ENCODE measurements at regions not wholly inside any gene's neighbourhood (a gene's known extent, or its start where the extent isn't known, plus 50 kb on each side); places are given as distances from the start of the nearest gene placed in this dataset.

GRCh38 chr15:39192979-39193560 is 387.8 kb upstream of the THBS1 start:
- peak overlapping the region; percentile 61 for H3K27ac Mint-ChIP-seq (ENCODE audit: unreplicated experiment)
- peaks cover 70% of the 10 kb centered on the region for H3K4me1 Mint-ChIP-seq (ENCODE audit: unreplicated experiment)
- no peaks in the 10 kb centered on the region for H3K36me3 Mint-ChIP-seq (ENCODE audit: unreplicated experiment)
- DNase-seq (ENCODE audit: extremely low spot score, unreplicated experiment), result no peak
- H3K9me3 Mint-ChIP-seq (ENCODE audit: unreplicated experiment), result no peaks in the 10 kb centered on the region
- no peaks in the 10 kb centered on the region for H3K27me3 Mint-ChIP-seq (ENCODE audit: unreplicated experiment)
- H3K4me3 Mint-ChIP-seq (ENCODE audit: unreplicated experiment), result no peak overlapping the region
- TF ChIP-seq, protein P1, sequence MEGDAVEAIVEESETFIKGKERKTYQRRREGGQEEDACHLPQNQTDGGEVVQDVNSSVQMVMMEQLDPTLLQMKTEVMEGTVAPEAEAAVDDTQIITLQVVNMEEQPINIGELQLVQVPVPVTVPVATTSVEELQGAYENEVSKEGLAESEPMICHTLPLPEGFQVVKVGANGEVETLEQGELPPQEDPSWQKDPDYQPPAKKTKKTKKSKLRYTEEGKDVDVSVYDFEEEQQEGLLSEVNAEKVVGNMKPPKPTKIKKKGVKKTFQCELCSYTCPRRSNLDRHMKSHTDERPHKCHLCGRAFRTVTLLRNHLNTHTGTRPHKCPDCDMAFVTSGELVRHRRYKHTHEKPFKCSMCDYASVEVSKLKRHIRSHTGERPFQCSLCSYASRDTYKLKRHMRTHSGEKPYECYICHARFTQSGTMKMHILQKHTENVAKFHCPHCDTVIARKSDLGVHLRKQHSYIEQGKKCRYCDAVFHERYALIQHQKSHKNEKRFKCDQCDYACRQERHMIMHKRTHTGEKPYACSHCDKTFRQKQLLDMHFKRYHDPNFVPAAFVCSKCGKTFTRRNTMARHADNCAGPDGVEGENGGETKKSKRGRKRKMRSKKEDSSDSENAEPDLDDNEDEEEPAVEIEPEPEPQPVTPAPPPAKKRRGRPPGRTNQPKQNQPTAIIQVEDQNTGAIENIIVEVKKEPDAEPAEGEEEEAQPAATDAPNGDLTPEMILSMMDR (IDR thresholded peaks at IDR 0.05), result no peak

DNA sequence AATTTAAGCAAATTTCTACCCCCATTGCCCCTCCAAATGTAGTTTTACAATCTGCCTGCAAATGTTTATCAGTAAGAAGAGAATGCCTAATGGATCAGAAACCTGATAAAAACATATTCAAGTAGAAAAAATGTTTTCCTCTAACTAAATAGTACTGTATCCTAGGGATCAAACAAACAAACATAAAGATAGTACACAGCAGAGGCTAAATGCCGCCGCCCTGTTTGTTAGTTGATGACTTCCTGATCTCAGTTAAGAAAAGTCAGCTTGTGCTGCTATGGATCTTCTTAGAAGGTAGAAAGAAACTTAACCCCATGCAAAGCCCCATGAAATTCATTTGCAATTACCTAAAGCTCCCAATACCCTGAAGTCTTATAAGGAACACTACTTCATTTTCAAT is 387.3 kb upstream of the THBS1 start:
- H3K27me3 Mint-ChIP-seq (ENCODE audit: unreplicated experiment), result no peaks in the 10 kb centered on the region
- peak overlapping the region; percentile 61 for H3K27ac Mint-ChIP-seq (ENCODE audit: unreplicated experiment)
- peaks cover 70% of the 10 kb centered on the region for H3K4me1 Mint-ChIP-seq (ENCODE audit: unreplicated experiment)
- no peaks in the 10 kb centered on the region for H3K9me3 Mint-ChIP-seq (ENCODE audit: unreplicated experiment)
- TF ChIP-seq, protein P1 (IDR thresholded peaks at IDR 0.05), result no peak
- no peak overlapping the region for H3K4me3 Mint-ChIP-seq (ENCODE audit: unreplicated experiment)
- no peak for DNase-seq (ENCODE audit: extremely low spot score, unreplicated experiment)
- H3K36me3 Mint-ChIP-seq (ENCODE audit: unreplicated experiment), result no peaks in the 10 kb centered on the region

DNA sequence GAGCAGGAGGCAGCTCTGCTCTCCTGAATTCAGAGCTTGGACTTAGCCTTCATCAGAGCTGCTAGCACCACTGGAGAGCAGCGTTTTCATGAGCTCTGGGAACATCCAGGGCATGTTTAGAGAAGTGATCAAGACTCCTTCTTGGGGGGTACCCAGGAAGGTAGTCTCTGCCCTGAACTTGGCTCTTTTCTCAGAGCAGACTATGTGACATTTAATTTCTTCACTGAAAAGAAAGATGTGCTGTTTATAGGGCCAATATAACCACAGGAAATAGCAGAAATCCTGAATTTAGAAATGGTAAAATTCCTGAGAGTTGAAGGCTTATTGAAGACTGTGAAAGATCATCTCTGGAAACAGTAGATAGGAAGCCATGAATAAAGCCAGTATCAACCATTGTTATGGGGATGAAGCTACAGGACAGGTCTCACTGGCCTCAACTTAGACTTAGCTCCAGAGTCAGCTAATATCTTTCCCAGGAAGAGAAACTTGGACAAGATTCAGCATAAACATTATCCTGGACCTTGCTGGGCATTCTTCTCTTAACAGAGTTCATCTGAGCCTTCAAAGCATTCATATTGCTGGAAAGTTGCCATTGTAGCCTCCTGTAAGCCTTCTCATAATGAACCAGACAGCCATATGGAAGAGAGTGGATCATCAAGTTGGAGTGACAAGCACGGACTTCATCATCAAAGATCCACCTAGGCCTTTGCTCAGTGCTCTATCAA is 386.6 kb upstream of the THBS1 start:
- peak overlapping the region; percentile 61 for H3K27ac Mint-ChIP-seq (ENCODE audit: unreplicated experiment)
- no peak overlapping the region for H3K4me3 Mint-ChIP-seq (ENCODE audit: unreplicated experiment)
- DNase-seq (ENCODE audit: extremely low spot score, unreplicated experiment), result no peak
- TF ChIP-seq, protein P1 (IDR thresholded peaks at IDR 0.05), result no peak
- H3K4me1 Mint-ChIP-seq (ENCODE audit: unreplicated experiment), result peaks cover 71% of the 10 kb centered on the region
- no peaks in the 10 kb centered on the region for H3K9me3 Mint-ChIP-seq (ENCODE audit: unreplicated experiment)
- no peaks in the 10 kb centered on the region for H3K36me3 Mint-ChIP-seq (ENCODE audit: unreplicated experiment)
- no peaks in the 10 kb centered on the region for H3K27me3 Mint-ChIP-seq (ENCODE audit: unreplicated experiment)

DNA sequence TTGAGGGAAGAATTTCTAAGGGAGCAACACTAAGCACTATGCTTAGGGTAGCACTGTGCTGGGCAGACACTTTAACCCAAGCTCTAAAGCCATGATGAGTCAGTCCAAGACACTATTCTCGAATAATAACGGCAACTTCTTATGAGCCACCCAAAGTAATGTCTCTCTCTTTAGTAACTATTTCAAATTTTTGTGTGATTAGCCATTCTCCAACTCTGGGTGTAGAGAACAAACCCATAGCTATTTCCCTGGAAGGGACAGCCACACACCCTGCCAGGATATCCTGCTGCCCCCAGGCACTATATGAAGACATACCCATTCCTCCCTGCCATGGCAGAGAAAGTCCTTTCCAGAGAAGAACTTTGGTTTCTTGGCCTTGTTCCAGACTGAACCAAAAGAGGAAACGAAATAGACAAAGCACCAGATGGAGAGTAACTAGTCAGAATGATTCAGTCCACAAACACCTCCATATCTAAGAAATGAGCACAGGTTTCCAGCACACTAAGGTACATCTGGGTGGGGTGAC is 384.9 kb upstream of the THBS1 start:
- TF ChIP-seq, protein P1 (IDR thresholded peaks at IDR 0.05), result no peak
- Mint-ChIP-seq H3K36me3 (ENCODE audit: unreplicated experiment) (no peaks in the 10 kb centered on the region), H3K27me3 (ENCODE audit: unreplicated experiment) (no peaks in the 10 kb centered on the region), H3K4me1 (ENCODE audit: unreplicated experiment) (peaks cover 70% of the 10 kb centered on the region), H3K9me3 (ENCODE audit: unreplicated experiment) (no peaks in the 10 kb centered on the region), H3K4me3 (ENCODE audit: unreplicated experiment) (no peak overlapping the region), H3K27ac (ENCODE audit: unreplicated experiment) (peak overlapping the region; percentile 80)
- DNase-seq (ENCODE audit: extremely low spot score, unreplicated experiment), result no peak

Measured in osteocyte (in vitro differentiated cells).